K562 (cell line): ENCODE measurements at regions not wholly inside any gene's neighbourhood (a gene's known extent, or its start where the extent isn't known, plus 50 kb on each side); places are given as distances from the start of the nearest gene placed in this dataset.

Experiments
- TRIM24 ChIP-seq, 2 experiments: fragments of 450-650 bp; IDR thresholded peaks; 2 replicates each; pipeline ENCODE4 v1.6.1; 2016
- TF ChIP-seq, protein P1 (sequence below), 3 experiments: IDR thresholded peaks in 2 of 3; conservative IDR thresholded peaks in 1 of 3; 2 replicates each; pipeline ENCODE4 v1.5.1; 2011 to 2012; ENCODE audit warnings: low read length in 3 of 3, mild to moderate bottlenecking in 3 of 3, control low read depth in 2 of 3, improper control_type of control experiment in 1 of 3, inconsistent platforms in 1 of 3, low read depth in 1 of 3, mixed read lengths in 1 of 3, moderate library complexity in 1 of 3; ENCODE audit not compliant: insufficient read depth in 2 of 3

DNA sequence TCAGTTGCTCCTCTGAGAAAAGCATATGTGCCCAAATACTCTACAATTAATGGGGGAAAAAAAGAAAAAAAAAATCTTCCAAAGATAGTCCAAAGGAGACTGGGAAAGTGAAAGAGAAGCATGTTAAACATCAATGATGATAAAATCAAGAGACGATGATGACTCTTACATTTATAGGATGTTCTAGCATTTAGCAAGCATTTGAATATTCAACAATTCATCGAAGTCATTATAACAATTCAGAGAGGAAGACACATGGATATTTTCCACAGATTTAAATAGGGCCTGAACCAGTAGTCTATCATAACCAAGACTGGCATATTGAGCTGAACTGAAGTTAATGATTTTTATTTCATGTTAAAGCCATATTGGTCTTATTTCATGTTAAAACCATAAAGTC, 528.4 kb downstream of the INHBA start:
- no peak for TF ChIP-seq TRIM24 (IDR thresholded peaks at IDR 0.05)
- TF ChIP-seq, protein P1, sequence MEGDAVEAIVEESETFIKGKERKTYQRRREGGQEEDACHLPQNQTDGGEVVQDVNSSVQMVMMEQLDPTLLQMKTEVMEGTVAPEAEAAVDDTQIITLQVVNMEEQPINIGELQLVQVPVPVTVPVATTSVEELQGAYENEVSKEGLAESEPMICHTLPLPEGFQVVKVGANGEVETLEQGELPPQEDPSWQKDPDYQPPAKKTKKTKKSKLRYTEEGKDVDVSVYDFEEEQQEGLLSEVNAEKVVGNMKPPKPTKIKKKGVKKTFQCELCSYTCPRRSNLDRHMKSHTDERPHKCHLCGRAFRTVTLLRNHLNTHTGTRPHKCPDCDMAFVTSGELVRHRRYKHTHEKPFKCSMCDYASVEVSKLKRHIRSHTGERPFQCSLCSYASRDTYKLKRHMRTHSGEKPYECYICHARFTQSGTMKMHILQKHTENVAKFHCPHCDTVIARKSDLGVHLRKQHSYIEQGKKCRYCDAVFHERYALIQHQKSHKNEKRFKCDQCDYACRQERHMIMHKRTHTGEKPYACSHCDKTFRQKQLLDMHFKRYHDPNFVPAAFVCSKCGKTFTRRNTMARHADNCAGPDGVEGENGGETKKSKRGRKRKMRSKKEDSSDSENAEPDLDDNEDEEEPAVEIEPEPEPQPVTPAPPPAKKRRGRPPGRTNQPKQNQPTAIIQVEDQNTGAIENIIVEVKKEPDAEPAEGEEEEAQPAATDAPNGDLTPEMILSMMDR (IDR thresholded peaks at IDR 0.05 in 2 of 3, conservative IDR thresholded peaks at IDR 0.05 in 1 of 3; ENCODE audit: insufficient read depth in 2 of 3, low read depth in 1 of 3, low read length in 3 of 3), result no peak
